HG03460 (cell line): ENCODE measurements at regions not wholly inside any gene's neighbourhood (a gene's known extent, or its start where the extent isn't known, plus 50 kb on each side); places are given as distances from the start of the nearest gene placed in this dataset.
"Not testable (repeated sequence)": the region's sequence is repeated elsewhere in the genome, so short reads cannot be mapped to it uniquely, and the experiment has no call there.

Experiments
- ATAC-seq: cut with Tn5 transposase; IDR thresholded peaks from one replicate; pipeline ENCODE4 v1.9.1; 2021; ENCODE audit not compliant: unreplicated experiment

GRCh38 chr2:89537862-89538261 is 846.4 kb downstream of the RPIA start:
- not testable (repeated sequence) for ATAC-seq

- ATAC-seq, result not testable (repeated sequence)
Measured at GRCh38 chr2:89544110-89544509, 852.6 kb downstream of the RPIA start.

DNA sequence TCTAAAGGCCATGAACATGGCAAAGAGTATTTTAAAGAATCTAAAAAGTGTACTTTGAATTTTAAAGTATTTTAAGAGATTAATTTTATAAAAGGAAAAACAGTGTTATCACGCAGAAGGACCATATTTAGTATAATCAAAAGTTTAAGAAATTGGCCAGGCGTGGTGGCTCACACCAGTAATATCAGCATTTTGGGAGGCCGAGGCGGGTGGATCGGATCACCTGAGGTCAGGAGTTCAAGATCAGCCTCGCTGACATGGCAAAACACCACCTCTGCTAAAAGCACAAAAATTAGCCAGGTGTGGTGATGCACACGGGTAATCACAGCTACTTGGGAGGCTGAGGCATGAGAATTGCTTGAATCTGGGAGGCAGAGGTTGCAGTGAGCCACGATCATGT is 887.7 kb downstream of the RPIA start:
- ATAC-seq, result not testable (repeated sequence)

- ATAC-seq, result not testable (repeated sequence)
Measured at GRCh38 chr2:89582816-89583215, 891.3 kb downstream of the RPIA start.

GRCh38 chr2:89584046-89584445 is 892.6 kb downstream of the RPIA start:
- not testable (repeated sequence) for ATAC-seq

- ATAC-seq, result not testable (repeated sequence)
Measured at GRCh38 chr2:89584868-89585557, 893.5 kb downstream of the RPIA start.

DNA sequence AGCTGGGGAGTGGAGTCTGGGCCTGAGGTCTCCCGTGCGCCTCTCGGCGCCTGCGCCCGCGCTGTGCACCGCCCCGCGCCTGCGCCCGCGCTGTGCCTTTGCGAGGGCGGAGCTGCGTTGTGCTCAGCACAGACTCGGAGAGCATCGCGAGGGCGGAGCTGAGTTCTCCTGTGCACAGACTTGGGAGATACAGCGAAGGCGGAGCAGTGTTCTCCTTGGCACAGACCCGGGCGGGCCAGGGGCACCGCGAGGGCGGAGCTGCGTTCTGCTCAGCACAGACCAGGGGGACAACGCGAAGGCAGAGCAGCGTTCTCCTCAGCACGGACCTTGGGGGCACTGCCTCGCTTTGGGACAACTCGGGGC is 894.1 kb downstream of the RPIA start:
- peak; percentile 91 for ATAC-seq

- not testable (repeated sequence) for ATAC-seq
Measured at GRCh38 chr2:89599843-89600242, 908.4 kb downstream of the RPIA start.

DNA sequence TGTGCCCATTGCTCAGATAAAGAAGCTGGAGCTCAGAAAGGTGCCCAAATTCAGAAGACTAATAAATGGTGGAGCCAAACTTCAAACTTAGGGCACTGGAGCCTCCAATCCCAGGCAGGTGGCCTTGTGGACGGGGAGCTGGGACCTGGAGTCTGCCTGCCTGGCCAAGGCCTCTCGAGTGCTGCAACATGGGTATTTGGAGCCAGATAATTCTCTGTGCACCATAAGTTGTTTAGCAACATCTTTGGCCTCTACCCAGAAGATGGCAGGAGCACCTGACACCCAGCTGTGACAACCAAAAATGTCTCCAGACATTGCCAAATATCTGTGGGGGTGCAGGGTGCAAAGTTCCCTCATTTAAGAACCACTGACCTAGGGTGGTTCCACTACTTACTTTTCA is 915.0 kb downstream of the RPIA start:
- ATAC-seq, result not testable (repeated sequence)

GRCh38 chr2:89610207-89610926 is 918.9 kb downstream of the RPIA start:
- not testable (repeated sequence) for ATAC-seq

DNA sequence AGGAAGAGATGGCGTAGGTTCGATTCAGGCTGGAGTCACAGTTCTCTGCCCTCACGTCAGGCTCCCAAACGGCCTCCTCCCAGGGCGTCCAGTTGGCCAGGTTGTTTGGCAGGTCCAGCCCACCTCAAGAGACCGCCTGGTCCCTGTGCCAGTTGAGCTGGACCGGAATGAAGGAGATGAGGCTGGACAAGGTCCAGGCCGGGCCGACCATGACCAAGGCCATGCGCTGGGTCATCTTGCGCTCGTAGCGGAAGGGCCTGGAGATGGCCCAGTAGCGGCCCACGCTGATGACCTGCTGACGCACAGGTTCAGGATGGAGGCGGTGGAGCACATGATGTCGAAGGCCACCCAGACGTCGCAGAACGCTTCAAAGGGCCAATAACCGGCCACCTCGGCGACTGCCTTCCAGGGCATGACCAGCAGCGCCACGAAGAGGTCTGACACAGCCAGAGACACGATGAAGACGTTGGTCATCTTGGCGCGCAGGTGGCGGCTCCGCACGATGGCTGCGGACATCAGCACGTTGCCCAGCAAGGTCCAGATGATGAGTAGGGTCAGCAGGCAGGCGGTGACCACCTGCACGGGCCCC is 919.5 kb downstream of the RPIA start:
- ATAC-seq, result not testable (repeated sequence)

DNA sequence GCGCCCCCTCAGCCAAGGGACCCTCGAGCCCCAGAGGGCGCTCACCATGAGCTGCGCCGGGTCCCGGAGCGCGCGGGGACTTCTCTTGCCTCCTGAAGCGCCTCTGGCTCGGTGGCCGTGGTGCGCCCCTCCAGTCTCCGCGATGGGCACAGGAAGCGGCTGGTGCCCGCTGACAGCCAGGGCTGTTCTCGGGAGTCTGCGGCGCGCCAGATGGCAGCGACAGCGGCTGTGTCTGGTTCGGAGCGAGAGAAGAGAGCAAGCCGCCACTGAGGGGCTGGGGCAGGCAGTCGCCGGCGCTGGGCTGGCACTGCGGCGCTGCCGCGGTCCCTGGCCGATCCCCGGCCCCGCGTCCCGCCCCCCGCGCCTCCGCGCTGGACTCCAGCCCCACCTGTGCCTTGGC is 920.2 kb downstream of the RPIA start:
- not testable (repeated sequence) for ATAC-seq

GRCh38 chr2:89649268-89649667 is 957.8 kb downstream of the RPIA start:
- not testable (repeated sequence) for ATAC-seq

GRCh38 chr2:89679254-89679653 is 987.8 kb downstream of the RPIA start:
- not testable (repeated sequence) for ATAC-seq
